ENCODE measurements at regions not wholly inside any gene's neighbourhood (a gene's known extent, or its start where the extent isn't known, plus 50 kb on each side); places are given as distances from the start of the nearest gene placed in this dataset.

DNA sequence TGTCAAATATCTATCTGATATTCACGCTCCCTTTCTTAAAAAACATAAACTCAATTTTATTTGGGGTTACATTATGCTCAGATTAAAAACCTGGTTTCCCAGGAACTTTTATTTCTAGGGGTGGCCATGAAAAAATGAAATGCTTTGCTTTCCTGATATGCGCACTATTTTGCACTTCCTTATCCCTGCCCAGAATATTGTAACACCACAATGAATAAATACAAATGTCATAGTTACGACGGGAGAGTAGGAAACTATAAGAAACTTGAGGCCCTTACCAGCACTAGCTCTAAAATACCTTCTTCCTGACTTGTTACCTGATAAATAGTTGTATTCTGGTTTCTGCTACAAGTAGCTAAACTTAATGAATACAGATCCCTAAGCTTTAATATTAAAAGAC, 475.6 kb upstream of the CWC22 start:
- H2AFZ ChIP-seq (ENCODE audit: low read depth, low read length): no peak overlapping the region
- Mint-ChIP-seq H3K4me3 (ENCODE audit: unreplicated experiment) (no peak overlapping the region), H3K4me1 (ENCODE audit: low read depth, unreplicated experiment) (no peaks in the 10 kb centered on the region), H3K9me3 (ENCODE audit: unreplicated experiment) (no peaks in the 10 kb centered on the region), H3K27ac (ENCODE audit: unreplicated experiment) (no peak overlapping the region), H3K27me3 (ENCODE audit: low read depth, unreplicated experiment) (no peaks in the 10 kb centered on the region), H3K36me3 (ENCODE audit: low read depth, unreplicated experiment) (no peaks in the 10 kb centered on the region)
- no peaks in the 10 kb centered on the region for H3K27me3 ChIP-seq (ENCODE audit: insufficient read depth, low read length)
- H3K79me2 ChIP-seq (ENCODE audit: insufficient read depth, low read length): no peaks in the 10 kb centered on the region
- H3K27ac ChIP-seq (ENCODE audit: low read depth, low read length): no peak overlapping the region
- DNase-seq (ENCODE audit: low read depth) (no peak), FAIRE-seq (no peak)
- H3K4me1 ChIP-seq (ENCODE audit: insufficient read depth, low read length): no peaks in the 10 kb centered on the region
- H4K20me1 ChIP-seq (ENCODE audit: insufficient read depth, low read length): no peaks in the 10 kb centered on the region
- no peaks in the 10 kb centered on the region for H3K36me3 ChIP-seq (ENCODE audit: insufficient read depth, low read length)
- no peak overlapping the region for H3K9ac ChIP-seq (ENCODE audit: low read length)
- no peak overlapping the region for H3K4me2 ChIP-seq (ENCODE audit: low read length)
- TF ChIP-seq, protein P1, sequence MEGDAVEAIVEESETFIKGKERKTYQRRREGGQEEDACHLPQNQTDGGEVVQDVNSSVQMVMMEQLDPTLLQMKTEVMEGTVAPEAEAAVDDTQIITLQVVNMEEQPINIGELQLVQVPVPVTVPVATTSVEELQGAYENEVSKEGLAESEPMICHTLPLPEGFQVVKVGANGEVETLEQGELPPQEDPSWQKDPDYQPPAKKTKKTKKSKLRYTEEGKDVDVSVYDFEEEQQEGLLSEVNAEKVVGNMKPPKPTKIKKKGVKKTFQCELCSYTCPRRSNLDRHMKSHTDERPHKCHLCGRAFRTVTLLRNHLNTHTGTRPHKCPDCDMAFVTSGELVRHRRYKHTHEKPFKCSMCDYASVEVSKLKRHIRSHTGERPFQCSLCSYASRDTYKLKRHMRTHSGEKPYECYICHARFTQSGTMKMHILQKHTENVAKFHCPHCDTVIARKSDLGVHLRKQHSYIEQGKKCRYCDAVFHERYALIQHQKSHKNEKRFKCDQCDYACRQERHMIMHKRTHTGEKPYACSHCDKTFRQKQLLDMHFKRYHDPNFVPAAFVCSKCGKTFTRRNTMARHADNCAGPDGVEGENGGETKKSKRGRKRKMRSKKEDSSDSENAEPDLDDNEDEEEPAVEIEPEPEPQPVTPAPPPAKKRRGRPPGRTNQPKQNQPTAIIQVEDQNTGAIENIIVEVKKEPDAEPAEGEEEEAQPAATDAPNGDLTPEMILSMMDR (IDR thresholded peaks at IDR 0.05; ENCODE audit: insufficient read depth, low read depth, low read length): no peak
- no peak for TF ChIP-seq EZH2 (IDR thresholded peaks at IDR 0.05; ENCODE audit: insufficient read depth, low read length)
- no peaks in the 10 kb centered on the region for H3K9me3 ChIP-seq (ENCODE audit: insufficient read depth, low read depth, low read length)
- H3K4me3 ChIP-seq (ENCODE audit: insufficient read depth, low read depth, low read length): no peak overlapping the region

DNA sequence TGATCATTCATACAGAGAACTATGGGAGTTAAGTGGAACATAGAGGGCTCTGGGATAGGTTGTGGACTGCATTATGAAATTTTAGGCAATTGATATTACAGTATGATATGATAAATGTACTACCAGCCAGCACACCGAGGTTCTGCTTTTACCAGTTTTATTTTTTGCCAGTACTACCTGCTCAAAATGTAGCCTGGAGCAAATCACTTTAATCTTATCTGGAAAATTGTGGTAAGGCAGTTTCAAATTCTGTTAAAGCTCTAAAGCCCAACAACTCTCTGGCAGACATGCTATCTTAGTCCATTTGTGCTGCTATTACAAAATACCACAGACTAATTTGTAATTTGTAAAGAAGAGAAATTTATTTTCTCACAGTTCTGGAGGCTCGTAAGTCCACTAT, 474.9 kb upstream of the CWC22 start:
- FAIRE-seq: no peak
- H3K4me2 ChIP-seq (ENCODE audit: low read length): no peak overlapping the region

DNA sequence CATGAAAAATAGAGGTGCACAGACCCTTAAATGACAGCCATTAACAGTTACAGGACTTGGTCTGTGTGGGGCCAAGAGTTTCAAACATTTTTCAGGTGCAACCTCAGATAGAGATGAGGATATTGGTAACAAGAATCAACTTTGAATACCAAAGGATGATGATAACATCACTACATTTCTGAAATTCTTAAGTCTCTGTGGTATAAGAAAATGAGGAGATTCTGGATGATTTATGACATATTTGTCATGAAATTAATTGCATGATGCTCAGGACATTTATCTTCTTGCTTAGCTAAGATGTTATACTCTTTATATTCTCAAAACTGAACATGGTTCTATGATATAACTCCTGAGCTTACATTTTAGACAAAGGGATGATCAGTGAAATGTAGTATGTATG, 471.8 kb upstream of the CWC22 start:
- peak; percentile 39 for DNase-seq (ENCODE audit: low read depth)
- Mint-ChIP-seq H3K9me3 (ENCODE audit: unreplicated experiment) (no peaks in the 10 kb centered on the region), H3K27me3 (ENCODE audit: low read depth, unreplicated experiment) (no peaks in the 10 kb centered on the region), H3K36me3 (ENCODE audit: low read depth, unreplicated experiment) (no peaks in the 10 kb centered on the region), H3K27ac (ENCODE audit: unreplicated experiment) (no peak overlapping the region), H3K4me1 (ENCODE audit: low read depth, unreplicated experiment) (no peaks in the 10 kb centered on the region), H3K4me3 (ENCODE audit: unreplicated experiment) (no peak overlapping the region)
- Histone ChIP-seq H3K27me3 (ENCODE audit: insufficient read depth, low read length) (no peaks in the 10 kb centered on the region), H3K9me3 (ENCODE audit: insufficient read depth, low read depth, low read length) (no peaks in the 10 kb centered on the region), H3K9ac (ENCODE audit: low read length) (no peak overlapping the region), H3K36me3 (ENCODE audit: insufficient read depth, low read length) (no peaks in the 10 kb centered on the region), H3K4me3 (ENCODE audit: insufficient read depth, low read depth, low read length) (no peak overlapping the region), H2AFZ (ENCODE audit: low read depth, low read length) (no peak overlapping the region), H3K4me1 (ENCODE audit: insufficient read depth, low read length) (no peaks in the 10 kb centered on the region), H3K27ac (ENCODE audit: low read depth, low read length) (no peak overlapping the region), H3K79me2 (ENCODE audit: insufficient read depth, low read length) (no peaks in the 10 kb centered on the region), H4K20me1 (ENCODE audit: insufficient read depth, low read length) (no peaks in the 10 kb centered on the region), H3K4me2 (ENCODE audit: low read length) (no peak overlapping the region)
- FAIRE-seq: peak; percentile 71
- no peak for TF ChIP-seq EZH2 (IDR thresholded peaks at IDR 0.05; ENCODE audit: insufficient read depth, low read length)
- TF ChIP-seq, protein P1 (IDR thresholded peaks at IDR 0.05; ENCODE audit: insufficient read depth, low read depth, low read length): no peak

More for the DNA sequence above, 474.9 kb upstream of the CWC22 start:
- no peaks in the 10 kb centered on the region for H3K9me3 ChIP-seq (ENCODE audit: insufficient read depth, low read depth, low read length)
- H3K36me3 Mint-ChIP-seq (ENCODE audit: low read depth, unreplicated experiment): no peaks in the 10 kb centered on the region
- H3K4me3 ChIP-seq (ENCODE audit: insufficient read depth, low read depth, low read length): no peak overlapping the region
- no peaks in the 10 kb centered on the region for H3K36me3 ChIP-seq (ENCODE audit: insufficient read depth, low read length)
- no peaks in the 10 kb centered on the region for H3K4me1 ChIP-seq (ENCODE audit: insufficient read depth, low read length)
- no peak overlapping the region for H3K4me3 Mint-ChIP-seq (ENCODE audit: unreplicated experiment)
- no peak overlapping the region for H2AFZ ChIP-seq (ENCODE audit: low read depth, low read length)
- H3K27me3 Mint-ChIP-seq (ENCODE audit: low read depth, unreplicated experiment): no peaks in the 10 kb centered on the region
- no peak overlapping the region for H3K9ac ChIP-seq (ENCODE audit: low read length)
- no peaks in the 10 kb centered on the region for H3K9me3 Mint-ChIP-seq (ENCODE audit: unreplicated experiment)
- H3K4me1 Mint-ChIP-seq (ENCODE audit: low read depth, unreplicated experiment): no peaks in the 10 kb centered on the region
- no peak overlapping the region for H3K27ac Mint-ChIP-seq (ENCODE audit: unreplicated experiment)
- H3K79me2 ChIP-seq (ENCODE audit: insufficient read depth, low read length): no peaks in the 10 kb centered on the region
- H3K27ac ChIP-seq (ENCODE audit: low read depth, low read length): no peak overlapping the region
- no peaks in the 10 kb centered on the region for H3K27me3 ChIP-seq (ENCODE audit: insufficient read depth, low read length)
- DNase-seq (ENCODE audit: low read depth): peak; percentile 7
- H4K20me1 ChIP-seq (ENCODE audit: insufficient read depth, low read length): no peaks in the 10 kb centered on the region
- TF ChIP-seq EZH2 (IDR thresholded peaks at IDR 0.05; ENCODE audit: insufficient read depth, low read length): no peak

Data from astrocyte (in vitro differentiated cells and primary cell).